Calu3 (cell line): ENCODE measurements at regions not wholly inside any gene's neighbourhood (a gene's known extent, or its start where the extent isn't known, plus 50 kb on each side); places are given as distances from the start of the nearest gene placed in this dataset.

ENCODE experiments used
- BruUV-seq: library from RNA; stranded (reverse); fragments of 400-500 nt; replicated peaks from 2 replicates; lab custom pipeline; 2021; lab: Mats Ljungman, UMichigan
- CTCF ChIA-PET: fragments of 300-600 bp; sonication (Branson Sonifier 250); formaldehyde crosslinking; loops from one replicate; lab custom pipeline; 2022; ENCODE audit warnings: antibody characterized with exemption; lab: Charles Lee
- DNase-seq: peaks from one replicate; pipeline ENCODE4 v3.0.0; 2022
- H3K27ac Mint-ChIP-seq: one replicate; pipeline ENCODE4 v1.8.0; 2022; ENCODE audit warnings: mixed read lengths; ENCODE audit not compliant: unreplicated experiment
- H3K27me3 Mint-ChIP-seq: one replicate; pipeline ENCODE4 v1.8.0; 2022; ENCODE audit warnings: mixed read lengths; ENCODE audit not compliant: unreplicated experiment
- H3K36me3 Mint-ChIP-seq: one replicate; pipeline ENCODE4 v1.8.0; 2022; ENCODE audit warnings: mild to moderate bottlenecking, moderate library complexity, mixed read lengths; ENCODE audit not compliant: insufficient read depth, unreplicated experiment
- H3K4me1 Mint-ChIP-seq: one replicate; pipeline ENCODE4 v1.8.0; 2022; ENCODE audit warnings: mild to moderate bottlenecking, low read depth, mixed read lengths; ENCODE audit not compliant: unreplicated experiment
- H3K4me3 Mint-ChIP-seq: one replicate; pipeline ENCODE4 v1.8.0; 2022; ENCODE audit warnings: mild to moderate bottlenecking, low read depth, moderate library complexity, mixed read lengths; ENCODE audit not compliant: unreplicated experiment
- H3K9me3 Mint-ChIP-seq: one replicate; pipeline ENCODE4 v1.8.0; 2022; ENCODE audit warnings: low read depth, mixed read lengths; ENCODE audit not compliant: unreplicated experiment
- CTCF ChIP-seq: fragments of 200-600 bp; IDR thresholded peaks from one replicate; pipeline ENCODE4 v1.8.0; 2022; ENCODE audit warnings: antibody characterized with exemption; ENCODE audit not compliant: unreplicated experiment
- intact Hi-C: fragments of 100-400 bp; cut with micrococcal nuclease; formaldehyde crosslinking; loops from one replicate; pipeline ENCODE4 v1.10.0; 2022; ENCODE audit not compliant: unreplicated experiment

- H3K4me1 Mint-ChIP-seq, result peaks cover 9% of the 10 kb centered on the region
- DNase-seq, result no peak
- H3K27ac Mint-ChIP-seq, result no peak overlapping the region
- H3K27me3 Mint-ChIP-seq, result peaks cover 41% of the 10 kb centered on the region
- no peak overlapping the region for H3K4me3 Mint-ChIP-seq
- BruUV-seq, result no TSS peak
- intact Hi-C loops, result no loop called here
- no peaks in the 10 kb centered on the region for H3K36me3 Mint-ChIP-seq
- CTCF ChIA-PET, result no interaction called here
- no peaks in the 10 kb centered on the region for H3K9me3 Mint-ChIP-seq
- TF ChIP-seq CTCF, result no peak
Observed at GRCh38 chr6:167487749-167488664, 163.1 kb downstream of the TTLL2 start.

GRCh38 chr6:167491438-167492099, 166.7 kb downstream of the TTLL2 start:
- Mint-ChIP-seq H3K27me3 (peaks cover 63% of the 10 kb centered on the region), H3K27ac (no peak overlapping the region), H3K4me3 (no peak overlapping the region), H3K9me3 (no peaks in the 10 kb centered on the region), H3K36me3 (no peaks in the 10 kb centered on the region), H3K4me1 (peaks cover 27% of the 10 kb centered on the region)
- BruUV-seq, result no TSS peak
- TF ChIP-seq CTCF, result no peak
- CTCF ChIA-PET, result no interaction called here
- intact Hi-C loops, result no loop called here
- DNase-seq, result no peak

DNA sequence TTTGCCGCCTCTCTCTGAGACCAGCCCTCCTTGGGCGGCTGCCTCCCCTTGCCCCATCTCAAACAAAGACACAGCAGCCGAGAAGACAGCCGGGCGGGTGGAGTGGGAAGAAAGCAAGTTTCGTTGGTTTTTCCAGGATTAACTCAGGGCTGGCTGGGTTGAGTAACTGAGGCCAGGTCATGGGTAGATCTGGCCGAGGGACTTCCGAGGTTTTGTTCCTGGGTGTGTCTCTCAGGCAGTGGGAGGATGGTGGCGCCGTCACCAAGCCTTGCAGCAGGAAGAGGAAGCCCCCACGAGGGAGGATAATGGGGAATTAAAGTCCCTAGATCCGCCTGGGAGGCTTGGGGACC, 167.2 kb downstream of the TTLL2 start:
- intact Hi-C loops, result no loop called here
- Mint-ChIP-seq H3K36me3 (no peaks in the 10 kb centered on the region), H3K4me3 (no peak overlapping the region), H3K4me1 (peaks cover 27% of the 10 kb centered on the region), H3K27me3 (peaks cover 58% of the 10 kb centered on the region), H3K9me3 (no peaks in the 10 kb centered on the region), H3K27ac (no peak overlapping the region)
- TF ChIP-seq CTCF, result no peak
- CTCF ChIA-PET, result no interaction called here
- no TSS peak for BruUV-seq
- no peak for DNase-seq

- DNase-seq, result no peak
- H3K4me3 Mint-ChIP-seq, result no peak overlapping the region
- no TSS peak for BruUV-seq
- intact Hi-C loops, result no loop called here
- no peaks in the 10 kb centered on the region for H3K36me3 Mint-ChIP-seq
- peaks cover 27% of the 10 kb centered on the region for H3K4me1 Mint-ChIP-seq
- CTCF ChIA-PET, result no interaction called here
- no peak for TF ChIP-seq CTCF
- H3K27me3 Mint-ChIP-seq, result peaks cover 54% of the 10 kb centered on the region
- no peak overlapping the region for H3K27ac Mint-ChIP-seq
- no peaks in the 10 kb centered on the region for H3K9me3 Mint-ChIP-seq
Observed at GRCh38 chr6:167493310-167493709, 168.4 kb downstream of the TTLL2 start.
